Smooth muscle cell (in vitro differentiated cells): ENCODE measurements at regions not wholly inside any gene's neighbourhood (a gene's known extent, or its start where the extent isn't known, plus 50 kb on each side); places are given as distances from the start of the nearest gene placed in this dataset.

Experiments
- DNase-seq: peaks from one replicate; lab custom pipeline; 2025; ENCODE audit not compliant: unreplicated experiment; lab: John Stamatoyannopoulos, UW
- H2AFZ ChIP-seq: fragments of 200-600 bp; sonication (generic); 2 replicates; pipeline ENCODE4 v1.6.0; 2016; ENCODE audit warnings: antibody characterized with exemption, low read depth, mild to moderate bottlenecking
- H3F3A ChIP-seq: fragments of 200-600 bp; sonication (generic); 2 replicates; pipeline ENCODE4 v1.6.0; 2017; ENCODE audit warnings: antibody characterized with exemption, low read depth
- H3K27ac ChIP-seq: fragments of 200-600 bp; sonication (generic); 2 replicates; pipeline ENCODE4 v1.5.1; 2016; ENCODE audit warnings: low read depth, mild to moderate bottlenecking
- H3K27me3 ChIP-seq: fragments of 200-600 bp; sonication (generic); 2 replicates; pipeline ENCODE4 v1.6.1; 2016; ENCODE audit warnings: low read depth, mild to moderate bottlenecking
- H3K36me3 ChIP-seq: fragments of 200-600 bp; sonication (generic); 2 replicates; pipeline ENCODE4 v1.5.1; 2016; ENCODE audit warnings: low read depth
- H3K4me1 ChIP-seq: fragments of 200-600 bp; sonication (generic); 2 replicates; pipeline ENCODE4 v1.5.1; 2016; ENCODE audit warnings: low read depth
- H3K4me2 ChIP-seq: fragments of 200-600 bp; sonication (generic); 2 replicates; pipeline ENCODE4 v1.6.0; 2016; ENCODE audit warnings: mild to moderate bottlenecking
- H3K4me3 ChIP-seq: fragments of 200-600 bp; sonication (generic); 2 replicates; pipeline ENCODE4 v1.5.1; 2016; ENCODE audit warnings: mild to moderate bottlenecking
- H3K79me2 ChIP-seq: fragments of 200-600 bp; sonication (generic); 2 replicates; pipeline ENCODE4 v1.6.0; 2016; ENCODE audit warnings: low read depth, mild to moderate bottlenecking
- H3K9ac ChIP-seq: fragments of 200-600 bp; sonication (generic); 2 replicates; pipeline ENCODE4 v1.6.0; 2016; ENCODE audit warnings: low read depth
- H3K9me3 ChIP-seq: fragments of 200-600 bp; sonication (generic); replicated peaks from 2 replicates; pipeline ENCODE4 v1.5.1; 2016; ENCODE audit warnings: low read depth
- H4K20me1 ChIP-seq: fragments of 200-600 bp; sonication (generic); 2 replicates; pipeline ENCODE4 v1.6.0; 2016; ENCODE audit warnings: low read depth
- WGBS: methylation state at CpG from one replicate; pipeline ENCODE4 v1.1.7; 2016; ENCODE audit warnings: low lambda C conversion rate; 5-methylcytosine and 5-hydroxymethylcytosine counted together
- TF ChIP-seq, protein P1 (sequence below): fragments of 200-600 bp; sonication (generic); IDR thresholded peaks from 2 replicates; pipeline ENCODE4 v1.5.1; 2017; ENCODE audit warnings: borderline replicate concordance, mild to moderate bottlenecking, antibody characterized with exemption; ENCODE audit not compliant: insufficient read depth, poor library complexity, severe bottlenecking

DNA sequence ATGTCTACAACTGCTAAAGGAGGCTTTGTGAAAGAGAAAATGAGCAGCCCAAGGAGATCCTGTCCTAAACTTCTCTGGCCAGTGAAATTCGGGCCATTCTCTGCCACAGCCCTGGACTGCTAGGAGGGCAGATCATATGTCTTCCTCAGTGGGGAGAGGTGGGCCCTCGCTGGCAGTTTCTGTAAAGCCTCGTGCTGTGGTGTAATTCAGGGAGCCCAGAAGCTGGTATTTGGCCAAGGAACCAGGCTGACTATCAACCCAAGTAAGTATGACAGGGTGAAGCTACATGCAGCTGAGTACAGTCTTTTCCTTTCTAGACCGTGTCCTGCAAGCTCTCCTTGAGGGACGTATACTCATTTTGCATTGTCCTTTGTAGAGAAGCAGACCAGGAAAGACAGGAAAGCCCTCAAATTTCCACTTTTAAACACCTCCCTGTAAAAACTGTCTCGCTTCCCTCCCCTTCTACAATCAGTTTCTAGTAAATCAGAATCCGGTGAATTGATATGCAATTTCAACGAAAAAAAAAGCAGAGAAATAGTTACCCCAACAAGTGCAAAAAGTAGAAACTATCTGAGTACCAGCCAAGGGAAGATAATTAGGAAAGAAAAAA is 106.8 kb downstream of the DAD1 start:
- Histone ChIP-seq H3K27ac (no peak overlapping the region), H3K9ac (no peak overlapping the region), H3K79me2 (no peaks in the 10 kb centered on the region), H2AFZ (no peak overlapping the region), H3K4me3 (no peak overlapping the region), H3K9me3 (no peaks in the 10 kb centered on the region), H4K20me1 (no peaks in the 10 kb centered on the region), H3K4me1 (peaks cover 69% of the 10 kb centered on the region), H3K36me3 (no peaks in the 10 kb centered on the region), H3K4me2 (no peak overlapping the region), H3K27me3 (no peaks in the 10 kb centered on the region), H3F3A (peaks cover 26% of the 10 kb centered on the region)
- WGBS = 77% methylated on average over 8 of the region's 8 CpGs
- TF ChIP-seq, protein P1, sequence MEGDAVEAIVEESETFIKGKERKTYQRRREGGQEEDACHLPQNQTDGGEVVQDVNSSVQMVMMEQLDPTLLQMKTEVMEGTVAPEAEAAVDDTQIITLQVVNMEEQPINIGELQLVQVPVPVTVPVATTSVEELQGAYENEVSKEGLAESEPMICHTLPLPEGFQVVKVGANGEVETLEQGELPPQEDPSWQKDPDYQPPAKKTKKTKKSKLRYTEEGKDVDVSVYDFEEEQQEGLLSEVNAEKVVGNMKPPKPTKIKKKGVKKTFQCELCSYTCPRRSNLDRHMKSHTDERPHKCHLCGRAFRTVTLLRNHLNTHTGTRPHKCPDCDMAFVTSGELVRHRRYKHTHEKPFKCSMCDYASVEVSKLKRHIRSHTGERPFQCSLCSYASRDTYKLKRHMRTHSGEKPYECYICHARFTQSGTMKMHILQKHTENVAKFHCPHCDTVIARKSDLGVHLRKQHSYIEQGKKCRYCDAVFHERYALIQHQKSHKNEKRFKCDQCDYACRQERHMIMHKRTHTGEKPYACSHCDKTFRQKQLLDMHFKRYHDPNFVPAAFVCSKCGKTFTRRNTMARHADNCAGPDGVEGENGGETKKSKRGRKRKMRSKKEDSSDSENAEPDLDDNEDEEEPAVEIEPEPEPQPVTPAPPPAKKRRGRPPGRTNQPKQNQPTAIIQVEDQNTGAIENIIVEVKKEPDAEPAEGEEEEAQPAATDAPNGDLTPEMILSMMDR = no peak
- no peak for DNase-seq

- H3F3A ChIP-seq = peaks cover 20% of the 10 kb centered on the region
- H3K36me3 ChIP-seq = no peaks in the 10 kb centered on the region
- 60% methylated on average over 4 of the region's 4 CpGs for WGBS
- H4K20me1 ChIP-seq = no peaks in the 10 kb centered on the region
- no peaks in the 10 kb centered on the region for H3K9me3 ChIP-seq
- peaks cover 69% of the 10 kb centered on the region for H3K4me1 ChIP-seq
- no peak for DNase-seq
- H3K9ac ChIP-seq = no peak overlapping the region
- H3K27ac ChIP-seq = no peak overlapping the region
- H3K27me3 ChIP-seq = no peaks in the 10 kb centered on the region
- H2AFZ ChIP-seq = no peak overlapping the region
- no peak overlapping the region for H3K4me3 ChIP-seq
- H3K4me2 ChIP-seq = peak overlapping the region; percentile 32
- TF ChIP-seq, protein P1 = no peak
- H3K79me2 ChIP-seq = no peaks in the 10 kb centered on the region
Observed at GRCh38 chr14:22481546-22481945, 107.5 kb downstream of the DAD1 start.

- Histone ChIP-seq H4K20me1 (no peaks in the 10 kb centered on the region), H3K9ac (no peak overlapping the region), H3K36me3 (no peaks in the 10 kb centered on the region), H3K27ac (no peak overlapping the region), H3F3A (peaks cover 11% of the 10 kb centered on the region), H3K9me3 (no peaks in the 10 kb centered on the region), H3K4me3 (no peak overlapping the region), H3K27me3 (no peaks in the 10 kb centered on the region), H2AFZ (no peak overlapping the region), H3K4me1 (peaks cover 61% of the 10 kb centered on the region), H3K79me2 (no peaks in the 10 kb centered on the region), H3K4me2 (no peak overlapping the region)
- TF ChIP-seq, protein P1 = no peak
- no peak for DNase-seq
- 62% methylated on average over 3 of the region's 3 CpGs for WGBS
Observed at GRCh38 chr14:22479776-22480464, 109.1 kb downstream of the DAD1 start.

GRCh38 chr14:22479132-22479531 is 109.9 kb downstream of the DAD1 start:
- Histone ChIP-seq H3K9ac (no peak overlapping the region), H3K36me3 (no peaks in the 10 kb centered on the region), H3K27me3 (no peaks in the 10 kb centered on the region), H3K79me2 (no peaks in the 10 kb centered on the region), H2AFZ (no peak overlapping the region), H3K27ac (no peak overlapping the region), H3F3A (peaks cover 7% of the 10 kb centered on the region), H3K4me1 (peaks cover 53% of the 10 kb centered on the region), H3K4me2 (no peak overlapping the region), H3K4me3 (no peak overlapping the region), H3K9me3 (no peaks in the 10 kb centered on the region), H4K20me1 (no peaks in the 10 kb centered on the region)
- TF ChIP-seq, protein P1 = no peak
- 92% methylated on average over 6 of the region's 6 CpGs for WGBS
- DNase-seq = no peak
